GM12891 (cell line): ENCODE measurements at regions not wholly inside any gene's neighbourhood (a gene's known extent, or its start where the extent isn't known, plus 50 kb on each side); places are given as distances from the start of the nearest gene placed in this dataset.

Source experiments
- PAX5 ChIP-seq: IDR thresholded peaks from 2 replicates; pipeline ENCODE4 v1.6.1; 2011; ENCODE audit warnings: low read length, moderate library complexity, mild to moderate bottlenecking; ENCODE audit not compliant: insufficient read depth, severe bottlenecking
- POLR2A ChIP-seq: IDR thresholded peaks from 2 replicates; pipeline ENCODE4 v1.6.1; 2011; ENCODE audit warnings: low read depth, low read length, control low read depth
- POLR2AphosphoS5 ChIP-seq: IDR thresholded peaks from 2 replicates; pipeline ENCODE4 v1.6.1; 2011; ENCODE audit warnings: low read depth, low read length, control low read depth
- POU2F2 ChIP-seq: IDR thresholded peaks from 2 replicates; pipeline ENCODE4 v1.6.1; 2011; ENCODE audit warnings: low read depth, mild to moderate bottlenecking, control low read depth, low read length, moderate library complexity
- SPI1 ChIP-seq: IDR thresholded peaks from 2 replicates; pipeline ENCODE4 v1.6.1; 2011; ENCODE audit warnings: low read depth, low read length, control low read depth
- TAF1 ChIP-seq: IDR thresholded peaks from 2 replicates; pipeline ENCODE4 v1.6.1; 2011; ENCODE audit warnings: low read depth, low read length, control low read depth

- TF ChIP-seq POLR2A (no peak), POLR2AphosphoS5 (no peak), TAF1 (no peak), PAX5 (no peak), SPI1 (no peak), POU2F2 (no peak)
These were observed 905.6 kb upstream of the SPRY2 start for GRCh38 chr13:81246556-81246955.
